ENCODE measurements at regions not wholly inside any gene's neighbourhood (a gene's known extent, or its start where the extent isn't known, plus 50 kb on each side); places are given as distances from the start of the nearest gene placed in this dataset.

- Histone ChIP-seq H3K4me3 (ENCODE audit: low read depth, low read length, poor library complexity, severe bottlenecking) (peak overlapping the region; percentile 34), H3K4me1 (ENCODE audit: insufficient read depth, low read length, poor library complexity, severe bottlenecking) (peaks cover 17% of the 10 kb centered on the region), H4K20me1 (ENCODE audit: insufficient read depth, low read length) (no peaks in the 10 kb centered on the region), H3K9me3 (ENCODE audit: low read length) (no peaks in the 10 kb centered on the region), H3K79me2 (ENCODE audit: insufficient read depth, low read depth, low read length) (no peaks in the 10 kb centered on the region), H3K9me2 (ENCODE audit: insufficient read depth, low read length) (no peaks in the 10 kb centered on the region), H3K4me2 (ENCODE audit: low read length) (peak overlapping the region; percentile 61), H3K36me3 (ENCODE audit: insufficient read depth, low read length) (no peaks in the 10 kb centered on the region), H3K27ac (ENCODE audit: low read depth, low read length, poor library complexity, severe bottlenecking) (no peak overlapping the region), H2AFZ (ENCODE audit: low read length) (peak overlapping the region; percentile 58; the same call in 1 of the 2 replicates)
- POLR2A ChIA-PET: no interaction called here
- TF ChIP-seq, protein P1, sequence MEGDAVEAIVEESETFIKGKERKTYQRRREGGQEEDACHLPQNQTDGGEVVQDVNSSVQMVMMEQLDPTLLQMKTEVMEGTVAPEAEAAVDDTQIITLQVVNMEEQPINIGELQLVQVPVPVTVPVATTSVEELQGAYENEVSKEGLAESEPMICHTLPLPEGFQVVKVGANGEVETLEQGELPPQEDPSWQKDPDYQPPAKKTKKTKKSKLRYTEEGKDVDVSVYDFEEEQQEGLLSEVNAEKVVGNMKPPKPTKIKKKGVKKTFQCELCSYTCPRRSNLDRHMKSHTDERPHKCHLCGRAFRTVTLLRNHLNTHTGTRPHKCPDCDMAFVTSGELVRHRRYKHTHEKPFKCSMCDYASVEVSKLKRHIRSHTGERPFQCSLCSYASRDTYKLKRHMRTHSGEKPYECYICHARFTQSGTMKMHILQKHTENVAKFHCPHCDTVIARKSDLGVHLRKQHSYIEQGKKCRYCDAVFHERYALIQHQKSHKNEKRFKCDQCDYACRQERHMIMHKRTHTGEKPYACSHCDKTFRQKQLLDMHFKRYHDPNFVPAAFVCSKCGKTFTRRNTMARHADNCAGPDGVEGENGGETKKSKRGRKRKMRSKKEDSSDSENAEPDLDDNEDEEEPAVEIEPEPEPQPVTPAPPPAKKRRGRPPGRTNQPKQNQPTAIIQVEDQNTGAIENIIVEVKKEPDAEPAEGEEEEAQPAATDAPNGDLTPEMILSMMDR (conservative IDR thresholded peaks at IDR 0.05; ENCODE audit: low read length): no peak
- no peak for TF ChIP-seq EZH2phosphoT487 (IDR thresholded peaks at IDR 0.05; ENCODE audit: borderline replicate concordance, low read depth, low read length)
- no TSS peak for BruUV-seq (replicated peaks)
- DNase-seq (ENCODE audit: low spot score): peak; percentile 55
- intact Hi-C loops (cut with micrococcal nuclease; ENCODE audit: unreplicated experiment): no loop called here
- CTCF ChIA-PET (ENCODE audit: unreplicated experiment): no interaction called here
Measured at GRCh38 chr18:79625195-79625923, 54.2 kb upstream of the CTDP1 start.

DNA sequence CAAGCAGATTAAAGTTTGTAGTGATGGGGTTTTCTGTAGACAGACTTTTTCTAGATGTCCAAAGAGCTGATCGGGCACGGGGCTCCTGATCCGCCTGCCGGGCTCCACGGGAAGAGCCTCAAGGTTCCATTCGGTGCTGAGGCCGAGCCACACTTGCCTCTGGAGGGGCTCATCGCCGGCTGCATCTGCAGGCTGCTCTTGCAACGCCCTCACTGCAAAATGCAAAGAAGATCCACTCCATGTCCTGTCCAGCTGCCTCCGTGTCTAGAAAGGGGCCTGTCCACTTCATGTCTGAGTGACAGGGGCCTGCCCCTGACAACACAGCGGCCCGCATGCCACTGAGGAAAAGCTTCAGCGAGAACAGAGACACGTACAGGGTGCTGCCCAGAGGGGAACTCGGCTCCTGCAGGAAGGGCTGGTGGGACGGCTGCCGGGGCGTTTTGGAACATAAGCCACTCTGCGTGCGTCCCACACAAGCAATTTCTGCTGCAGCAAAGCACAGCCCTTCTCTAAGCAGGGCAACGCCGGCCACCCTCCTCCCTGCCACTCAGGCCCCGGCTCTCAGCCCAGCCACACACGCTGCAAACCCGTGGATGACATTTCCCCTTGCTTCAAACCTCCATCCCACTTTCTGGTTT, 53.6 kb upstream of the CTDP1 start:
- Histone ChIP-seq H3K4me1 (ENCODE audit: insufficient read depth, low read length, poor library complexity, severe bottlenecking) (peaks cover 17% of the 10 kb centered on the region), H2AFZ (ENCODE audit: low read length) (no peak overlapping the region), H4K20me1 (ENCODE audit: insufficient read depth, low read length) (no peaks in the 10 kb centered on the region), H3K9me3 (ENCODE audit: low read length) (no peaks in the 10 kb centered on the region), H3K79me2 (ENCODE audit: insufficient read depth, low read depth, low read length) (no peaks in the 10 kb centered on the region), H3K36me3 (ENCODE audit: insufficient read depth, low read length) (no peaks in the 10 kb centered on the region), H3K9me2 (ENCODE audit: insufficient read depth, low read length) (no peaks in the 10 kb centered on the region), H3K4me2 (ENCODE audit: low read length) (no peak overlapping the region), H3K27ac (ENCODE audit: low read depth, low read length, poor library complexity, severe bottlenecking) (no peak overlapping the region), H3K4me3 (ENCODE audit: low read depth, low read length, poor library complexity, severe bottlenecking) (no peak overlapping the region)
- DNase-seq (ENCODE audit: low spot score): no peak
- ChIA-PET CTCF (ENCODE audit: unreplicated experiment) (no interaction called here), POLR2A (no interaction called here)
- intact Hi-C loops (cut with micrococcal nuclease; ENCODE audit: unreplicated experiment): no loop called here
- no peak for TF ChIP-seq EZH2phosphoT487 (IDR thresholded peaks at IDR 0.05; ENCODE audit: borderline replicate concordance, low read depth, low read length)
- TF ChIP-seq, protein P1 (conservative IDR thresholded peaks at IDR 0.05; ENCODE audit: low read length): no peak
- BruUV-seq (replicated peaks): no TSS peak

Measured in OCI-LY7 (cell line).